Natural killer cell treated with Interleukin-12 subunit alpha and Interleukin-12 subunit beta and Interleukin-15 and Interleukin-18, amount 100 ng/mL, for 72 hours (primary cell): ENCODE measurements at regions not wholly inside any gene's neighbourhood (a gene's known extent, or its start where the extent isn't known, plus 50 kb on each side); places are given as distances from the start of the nearest gene placed in this dataset.

ENCODE experiments used
- ATAC-seq, 2 donors: fragments of 150-1000 bp; cut with Tn5 transposase in 1 of 2; sonication (Bioruptor Pico), chemical (Tn5 transposase) in 1 of 2; 2 replicates each; pipeline ENCODE4 v1.10.0; 2021
- DNase-seq: peaks from one replicate; pipeline ENCODE4 v3.0.0; 2022; ENCODE audit warnings: low spot score
- H3K27ac Mint-ChIP-seq, 2 donors: 1 replicate in 1 of 2; 2 replicates in 1 of 2; pipeline ENCODE4 v1.8.0; 2022; ENCODE audit warnings: mixed read lengths in 2 of 2, mild to moderate bottlenecking in 1 of 2, moderate library complexity in 1 of 2
- H3K27me3 Mint-ChIP-seq, 2 donors: 1 replicate in 1 of 2; 2 replicates in 1 of 2; pipeline ENCODE4 v1.8.0; 2022; ENCODE audit warnings: mixed read lengths in 2 of 2
- H3K36me3 Mint-ChIP-seq: one replicate; pipeline ENCODE4 v1.8.0; 2022; ENCODE audit warnings: mixed read lengths
- H3K4me1 Mint-ChIP-seq, 2 donors: 1 replicate in 1 of 2; 2 replicates in 1 of 2; pipeline ENCODE4 v1.8.0; 2022; ENCODE audit warnings: low read depth in 2 of 2, mixed read lengths in 2 of 2, mild to moderate bottlenecking in 1 of 2
- H3K4me3 Mint-ChIP-seq: one replicate; pipeline ENCODE4 v1.8.0; 2022; ENCODE audit warnings: mixed read lengths
- H3K9me3 Mint-ChIP-seq: 2 replicates; pipeline ENCODE4 v1.8.0; 2022; ENCODE audit warnings: mixed read lengths

DNA sequence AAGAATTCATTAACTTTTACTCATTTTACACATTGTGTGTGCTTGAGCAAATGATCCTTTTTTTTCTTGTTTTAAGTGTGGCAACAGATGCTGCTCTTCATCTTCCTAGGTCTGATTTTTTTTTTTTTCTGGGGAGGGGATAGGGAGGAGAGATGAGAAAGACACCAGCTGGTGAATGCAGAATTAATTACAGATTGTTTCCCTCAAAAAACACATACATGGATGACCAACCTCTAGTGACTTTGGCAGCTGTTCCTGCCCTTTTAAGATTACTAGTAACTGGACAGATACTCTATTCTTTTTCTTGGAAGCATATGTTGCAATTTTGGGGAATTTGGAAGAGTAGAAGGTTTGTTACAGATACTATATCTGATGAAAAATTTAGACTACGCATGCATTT, 103.6 kb upstream of the MYO16 start:
- Mint-ChIP-seq H3K9me3 (peaks cover 12% of the 10 kb centered on the region), H3K27me3 (no peaks in the 10 kb centered on the region), H3K27ac (no peak overlapping the region), H3K4me1 (no peaks in the 10 kb centered on the region), H3K4me3 (no peak overlapping the region), H3K36me3 (no peaks in the 10 kb centered on the region)
- ATAC-seq (no peak), DNase-seq (no peak)

DNA sequence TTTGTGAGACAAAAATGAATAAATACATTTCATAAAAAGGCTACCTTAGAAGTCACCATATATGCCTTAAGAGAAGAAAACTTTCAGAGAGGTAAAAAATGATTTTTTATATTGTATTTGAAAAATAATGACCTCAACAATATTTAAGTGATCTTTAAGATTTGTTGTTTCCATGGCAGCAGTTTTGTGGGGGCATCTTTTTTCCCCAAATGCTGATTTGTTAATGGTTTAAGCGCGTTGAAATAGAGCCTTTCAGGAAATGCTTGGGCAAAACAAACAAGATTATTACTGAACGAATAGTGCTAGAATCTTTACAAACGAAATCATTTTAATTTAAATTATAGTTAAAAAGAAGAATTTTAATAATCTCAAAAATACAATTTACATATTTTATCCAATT, 103.1 kb upstream of the MYO16 start:
- Mint-ChIP-seq H3K4me3 (no peak overlapping the region), H3K36me3 (no peaks in the 10 kb centered on the region), H3K4me1 (no peaks in the 10 kb centered on the region), H3K27me3 (no peaks in the 10 kb centered on the region), H3K9me3 (peaks cover 14% of the 10 kb centered on the region), H3K27ac (no peak overlapping the region)
- DNase-seq (no peak), ATAC-seq (no peak)

DNA sequence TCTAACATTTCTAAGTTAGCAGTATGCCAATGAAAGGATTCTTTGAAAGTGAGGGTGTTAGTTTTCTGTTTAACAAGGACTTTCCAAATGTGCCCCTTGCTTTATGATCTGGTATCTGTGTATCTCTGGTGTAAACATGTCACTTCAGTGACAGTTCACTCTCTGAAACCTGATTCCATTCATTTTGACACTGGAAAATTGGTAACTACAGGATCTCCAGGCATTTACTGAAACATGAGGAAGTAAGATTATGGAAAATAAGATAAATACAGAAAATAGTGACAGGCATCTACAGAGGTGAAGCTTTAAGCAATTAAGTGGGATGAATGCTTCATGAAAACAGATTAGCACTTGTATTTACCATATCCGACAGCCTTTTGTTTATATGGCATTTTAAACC, 101.6 kb upstream of the MYO16 start:
- no peak for DNase-seq
- ATAC-seq = no peak
- Mint-ChIP-seq H3K36me3 (no peaks in the 10 kb centered on the region), H3K27me3 (no peaks in the 10 kb centered on the region), H3K4me1 (no peaks in the 10 kb centered on the region), H3K4me3 (no peak overlapping the region), H3K27ac (no peak overlapping the region), H3K9me3 (peaks cover 18% of the 10 kb centered on the region)

DNA sequence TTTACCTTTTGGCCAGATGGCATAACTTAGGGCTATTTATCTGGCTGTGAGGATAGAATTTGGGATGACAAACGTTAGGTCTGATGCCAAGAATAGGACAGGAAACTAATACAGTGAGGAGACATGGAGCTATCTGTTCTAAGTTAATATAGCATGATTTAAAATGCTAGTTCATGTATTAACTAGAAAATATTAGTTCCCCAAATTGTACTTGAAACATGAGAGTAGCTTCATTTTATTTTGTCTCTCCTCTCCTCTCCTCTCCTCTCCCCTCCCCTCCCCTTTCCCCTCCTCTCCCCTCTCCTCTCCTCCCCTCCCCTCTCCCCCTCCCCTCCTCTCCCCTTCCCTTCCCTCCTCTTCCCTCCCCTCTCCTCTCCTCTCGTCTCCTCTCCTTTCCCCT, 101.1 kb upstream of the MYO16 start:
- no peaks in the 10 kb centered on the region for H3K36me3 Mint-ChIP-seq
- peaks cover 18% of the 10 kb centered on the region for H3K9me3 Mint-ChIP-seq
- no peak overlapping the region for H3K4me3 Mint-ChIP-seq
- H3K4me1 Mint-ChIP-seq = no peaks in the 10 kb centered on the region
- H3K27ac Mint-ChIP-seq = no peak overlapping the region
- no peak for ATAC-seq
- H3K27me3 Mint-ChIP-seq = no peaks in the 10 kb centered on the region
- DNase-seq = no peak

DNA sequence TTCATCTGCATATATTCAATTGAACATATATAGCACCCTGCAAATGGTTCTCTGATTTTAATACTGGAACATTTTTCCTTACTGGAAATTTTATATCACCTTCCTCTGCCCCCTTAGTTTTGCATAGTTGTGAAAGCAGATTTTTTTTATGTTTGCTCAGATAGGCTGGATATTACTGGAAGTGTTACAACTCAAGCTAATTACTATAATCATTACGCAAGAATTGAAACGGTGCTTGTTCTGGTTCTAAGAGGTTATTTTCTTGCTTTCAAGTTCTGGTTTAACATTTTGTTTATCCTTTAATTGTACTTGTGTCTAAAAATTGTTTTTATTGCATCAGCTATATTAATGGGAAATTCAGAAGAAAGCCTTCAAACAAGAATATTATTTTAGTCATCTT, 95.6 kb upstream of the MYO16 start:
- H3K27ac Mint-ChIP-seq = no peak overlapping the region
- DNase-seq = no peak
- ATAC-seq = no peak
- no peaks in the 10 kb centered on the region for H3K36me3 Mint-ChIP-seq
- no peaks in the 10 kb centered on the region for H3K27me3 Mint-ChIP-seq
- no peaks in the 10 kb centered on the region for H3K4me1 Mint-ChIP-seq
- no peak overlapping the region for H3K4me3 Mint-ChIP-seq
- H3K9me3 Mint-ChIP-seq = peaks cover 20% of the 10 kb centered on the region

DNA sequence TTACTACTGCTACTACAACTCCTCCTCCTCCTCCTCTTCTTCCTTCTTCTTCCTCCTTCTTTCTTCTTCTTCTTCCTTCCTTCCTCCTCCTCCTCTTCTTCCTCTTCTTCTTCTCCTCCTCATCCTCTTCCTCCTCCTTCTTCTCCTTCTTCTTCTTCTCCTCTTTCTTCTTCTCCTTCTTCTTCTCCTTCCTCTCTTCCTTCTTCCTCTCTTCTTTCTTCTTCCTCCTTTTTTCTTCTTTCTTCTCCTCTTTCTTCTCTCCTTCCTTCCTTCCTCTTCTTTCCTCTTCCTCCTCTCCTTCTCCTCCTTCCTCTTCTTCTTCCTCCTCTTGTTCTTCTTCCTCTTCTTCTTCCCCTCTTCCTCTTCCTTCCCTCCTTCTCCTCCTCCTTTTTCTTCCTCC, 94.7 kb upstream of the MYO16 start:
- Mint-ChIP-seq H3K4me1 (no peaks in the 10 kb centered on the region), H3K27ac (no peak overlapping the region), H3K9me3 (peaks cover 18% of the 10 kb centered on the region), H3K4me3 (no peak overlapping the region), H3K36me3 (no peaks in the 10 kb centered on the region), H3K27me3 (no peaks in the 10 kb centered on the region)
- ATAC-seq (no peak), DNase-seq (no peak)

DNA sequence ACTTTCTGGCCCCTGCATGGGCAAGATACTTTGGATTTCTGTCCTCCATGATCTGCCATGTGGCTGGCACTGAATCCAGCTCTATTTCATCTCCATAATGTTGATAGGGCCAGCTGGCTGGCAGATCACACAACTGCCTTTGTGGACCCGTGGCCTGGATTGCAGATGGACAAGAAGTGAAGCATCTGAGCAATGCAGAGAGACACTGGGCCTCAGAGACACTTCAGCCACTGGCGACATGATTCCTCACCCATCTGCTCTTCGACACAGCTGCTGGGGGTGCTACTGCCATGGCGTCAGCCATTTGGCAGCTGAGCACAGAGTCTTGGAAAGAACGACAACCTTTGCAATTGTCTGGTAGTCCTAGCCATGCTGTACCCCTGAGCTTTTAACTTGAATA, 79.5 kb upstream of the MYO16 start:
- H3K36me3 Mint-ChIP-seq = peaks cover 11% of the 10 kb centered on the region
- no peaks in the 10 kb centered on the region for H3K27me3 Mint-ChIP-seq
- no peak overlapping the region for H3K27ac Mint-ChIP-seq
- H3K4me3 Mint-ChIP-seq = no peak overlapping the region
- H3K4me1 Mint-ChIP-seq = no peaks in the 10 kb centered on the region
- peaks cover 25% of the 10 kb centered on the region for H3K9me3 Mint-ChIP-seq
- no peak for DNase-seq
- no peak for ATAC-seq

DNA sequence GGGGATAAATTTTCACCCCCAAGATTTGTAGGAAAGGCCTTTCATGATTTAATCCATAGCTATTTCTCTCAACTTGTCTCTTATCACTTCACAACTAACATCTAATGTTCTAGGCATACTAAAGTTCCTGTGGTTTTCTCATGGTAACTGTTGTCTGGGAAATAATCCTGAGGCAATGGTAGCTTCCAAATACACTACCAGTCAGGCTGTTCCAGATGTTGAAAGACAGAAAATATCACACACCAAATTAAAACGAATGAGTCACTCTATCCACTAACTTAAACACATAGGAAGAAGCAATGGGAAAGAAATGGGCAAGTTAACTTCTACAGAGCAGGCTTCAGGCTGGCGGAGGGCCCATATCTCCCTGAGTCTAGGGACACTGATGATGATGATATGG, 77.7 kb upstream of the MYO16 start:
- H3K36me3 Mint-ChIP-seq = peaks cover 11% of the 10 kb centered on the region
- H3K4me3 Mint-ChIP-seq = no peak overlapping the region
- no peak for DNase-seq
- no peaks in the 10 kb centered on the region for H3K4me1 Mint-ChIP-seq
- H3K27me3 Mint-ChIP-seq = no peaks in the 10 kb centered on the region
- H3K9me3 Mint-ChIP-seq = peaks cover 22% of the 10 kb centered on the region
- no peak overlapping the region for H3K27ac Mint-ChIP-seq
- ATAC-seq = no peak

DNA sequence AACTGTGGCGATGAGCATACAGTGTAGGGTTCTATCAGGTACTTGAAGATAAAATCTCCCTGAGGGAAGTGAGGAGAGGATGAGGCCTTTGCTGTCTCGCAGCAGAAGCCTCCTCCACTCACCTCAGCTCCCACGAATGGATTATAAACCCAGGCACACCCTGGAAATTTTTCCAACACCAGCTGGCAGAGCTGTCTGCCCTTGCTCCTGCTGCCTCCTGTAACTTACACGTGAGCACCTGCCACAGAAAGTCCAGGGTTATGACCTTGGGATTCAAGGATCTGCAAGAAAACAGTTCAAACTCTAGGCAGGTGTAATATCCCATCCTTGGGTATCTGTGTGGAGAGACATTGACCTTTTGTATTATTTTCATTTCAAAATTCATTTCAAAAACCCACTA, 70.9 kb upstream of the MYO16 start:
- no peak for ATAC-seq
- H3K27ac Mint-ChIP-seq = no peak overlapping the region

DNA sequence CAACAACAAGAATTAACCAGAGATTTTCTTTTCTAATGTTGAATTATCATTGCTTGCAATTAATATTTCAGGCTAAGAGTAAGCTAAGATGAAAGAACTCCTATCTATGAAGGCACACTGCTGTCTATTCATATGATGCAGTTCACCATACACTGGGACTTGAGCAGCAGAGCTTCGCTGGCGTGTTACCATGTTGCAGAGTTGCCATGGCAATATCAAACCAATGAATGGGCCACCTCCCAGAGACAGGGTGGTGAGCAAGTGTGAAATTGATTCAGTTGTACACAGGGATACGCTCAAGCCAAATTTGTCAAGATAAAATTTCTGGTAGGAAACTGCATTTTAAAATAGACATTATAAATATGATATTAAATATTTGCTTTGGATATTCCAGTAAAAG, 69.3 kb upstream of the MYO16 start:
- H3K27ac Mint-ChIP-seq = no peak overlapping the region
- ATAC-seq (no peak), DNase-seq (no peak)
- no peaks in the 10 kb centered on the region for H3K27me3 Mint-ChIP-seq
- H3K4me3 Mint-ChIP-seq = no peak overlapping the region
- no peaks in the 10 kb centered on the region for H3K36me3 Mint-ChIP-seq
- H3K4me1 Mint-ChIP-seq = no peaks in the 10 kb centered on the region
- peaks cover 7% of the 10 kb centered on the region for H3K9me3 Mint-ChIP-seq

More for the DNA sequence above, 70.9 kb upstream of the MYO16 start:
- Mint-ChIP-seq H3K4me1 (no peaks in the 10 kb centered on the region), H3K36me3 (peaks cover 6% of the 10 kb centered on the region), H3K9me3 (peaks cover 11% of the 10 kb centered on the region), H3K4me3 (no peak overlapping the region), H3K27me3 (no peaks in the 10 kb centered on the region)
- no peak for DNase-seq

DNA sequence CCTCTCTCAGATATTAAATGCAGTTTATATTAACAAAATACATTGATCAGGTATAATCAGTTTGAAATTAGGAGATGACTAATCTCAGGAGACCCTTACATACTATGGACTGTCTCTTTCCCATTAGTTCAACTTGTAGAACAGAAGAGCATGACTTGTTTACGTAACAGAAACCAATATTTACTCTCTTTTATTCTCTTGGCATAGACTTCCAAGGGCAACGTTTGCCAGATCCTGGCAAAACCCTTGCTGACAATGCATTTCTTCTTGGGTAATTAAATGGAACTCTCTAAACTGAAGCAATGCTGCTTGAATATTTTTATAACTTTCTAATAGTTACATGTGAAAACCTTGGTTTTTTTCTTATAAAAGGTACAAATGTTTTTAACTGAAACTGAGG, 68.3 kb upstream of the MYO16 start:
- Mint-ChIP-seq H3K4me3 (no peak overlapping the region), H3K36me3 (no peaks in the 10 kb centered on the region), H3K27me3 (no peaks in the 10 kb centered on the region), H3K27ac (no peak overlapping the region), H3K9me3 (peaks cover 7% of the 10 kb centered on the region), H3K4me1 (no peaks in the 10 kb centered on the region)
- no peak for DNase-seq
- no peak for ATAC-seq

DNA sequence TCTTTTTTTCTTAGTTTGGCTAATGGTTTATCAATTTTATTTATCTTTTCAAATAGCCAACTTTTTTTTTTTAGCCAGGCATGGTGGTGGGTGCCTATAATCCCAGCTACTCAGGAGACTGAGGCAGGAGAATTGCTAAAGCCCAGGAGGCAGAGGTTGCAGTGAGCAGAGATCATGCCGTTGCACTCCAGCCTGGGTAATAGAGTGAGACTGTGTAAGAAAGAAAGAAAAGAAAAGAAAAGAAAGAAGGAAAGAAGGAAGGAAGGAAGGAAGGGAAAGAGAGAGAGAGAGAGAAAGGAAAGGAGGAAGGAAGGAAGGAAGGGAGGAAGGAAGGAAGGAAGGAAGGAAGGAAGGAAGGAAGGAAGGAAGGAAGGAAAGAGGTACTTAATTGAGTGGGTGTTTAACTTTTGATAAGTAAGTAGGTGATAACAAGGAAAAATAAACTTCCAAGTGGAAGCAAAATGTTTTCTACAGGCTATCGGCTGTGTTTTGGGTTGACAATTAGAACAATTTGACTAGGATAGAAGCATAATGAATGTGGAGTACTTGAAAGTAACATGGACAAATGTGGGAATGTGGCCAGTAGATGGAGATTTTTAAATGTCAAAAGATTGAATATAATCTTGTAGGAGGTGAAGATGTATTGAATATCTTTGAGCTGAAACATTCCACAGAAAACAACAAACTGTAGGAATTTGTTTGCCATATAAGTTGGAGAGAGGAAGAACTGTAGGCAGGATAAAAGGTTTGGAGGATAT, 62.8 kb upstream of the MYO16 start:
- Mint-ChIP-seq H3K27me3 (no peaks in the 10 kb centered on the region), H3K9me3 (peaks cover 10% of the 10 kb centered on the region), H3K27ac (no peak overlapping the region), H3K4me1 (no peaks in the 10 kb centered on the region), H3K4me3 (no peak overlapping the region), H3K36me3 (no peaks in the 10 kb centered on the region)
- ATAC-seq (no peak), DNase-seq (no peak)

DNA sequence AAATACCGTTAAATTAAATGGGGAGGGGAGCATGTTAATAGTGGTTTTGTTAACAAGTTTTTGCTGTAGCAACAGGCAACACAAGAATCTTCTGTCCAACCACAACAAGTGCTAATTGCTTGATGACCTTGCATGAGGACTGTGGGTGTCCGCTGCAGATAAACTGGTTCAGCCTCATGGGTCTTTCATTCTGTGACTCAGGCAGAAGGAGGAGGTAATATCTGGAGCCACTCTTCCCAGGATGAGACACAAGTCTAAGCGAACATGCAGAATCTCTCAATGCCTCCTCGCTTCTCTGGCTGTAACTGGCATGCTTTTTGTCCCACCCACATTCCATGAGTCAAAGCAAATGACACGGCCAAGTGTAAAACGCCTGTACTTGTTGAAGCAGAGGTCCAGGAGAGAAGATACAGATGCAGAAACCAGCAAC, 56.6 kb upstream of the MYO16 start:
- no peaks in the 10 kb centered on the region for H3K36me3 Mint-ChIP-seq
- no peaks in the 10 kb centered on the region for H3K27me3 Mint-ChIP-seq
- H3K4me3 Mint-ChIP-seq = no peak overlapping the region
- no peak overlapping the region for H3K27ac Mint-ChIP-seq
- ATAC-seq (no peak), DNase-seq (no peak)
- H3K9me3 Mint-ChIP-seq = peaks cover 3% of the 10 kb centered on the region
- no peaks in the 10 kb centered on the region for H3K4me1 Mint-ChIP-seq

DNA sequence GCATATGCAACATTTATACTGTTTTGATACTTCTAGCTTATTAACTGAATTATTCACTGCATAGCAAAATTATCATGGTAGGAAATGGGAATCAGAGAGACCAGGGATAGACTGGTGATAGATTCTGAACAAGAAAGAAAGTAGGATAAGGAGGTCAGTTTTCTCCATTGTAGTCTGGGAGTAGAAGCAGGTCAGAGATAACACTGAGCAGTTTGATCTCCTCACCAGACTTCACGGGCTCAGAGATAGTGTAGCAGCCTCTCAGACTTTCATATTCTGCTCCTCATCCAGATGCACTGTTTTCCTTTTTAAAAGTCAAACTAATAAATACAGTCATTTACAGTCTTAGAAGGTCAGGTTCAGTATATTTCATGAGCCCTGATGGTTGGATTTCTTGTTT, 56.0 kb upstream of the MYO16 start:
- Mint-ChIP-seq H3K27ac (no peak overlapping the region), H3K4me3 (no peak overlapping the region), H3K27me3 (no peaks in the 10 kb centered on the region), H3K9me3 (peaks cover 3% of the 10 kb centered on the region), H3K36me3 (no peaks in the 10 kb centered on the region), H3K4me1 (no peaks in the 10 kb centered on the region)
- ATAC-seq = no peak
- DNase-seq = no peak

DNA sequence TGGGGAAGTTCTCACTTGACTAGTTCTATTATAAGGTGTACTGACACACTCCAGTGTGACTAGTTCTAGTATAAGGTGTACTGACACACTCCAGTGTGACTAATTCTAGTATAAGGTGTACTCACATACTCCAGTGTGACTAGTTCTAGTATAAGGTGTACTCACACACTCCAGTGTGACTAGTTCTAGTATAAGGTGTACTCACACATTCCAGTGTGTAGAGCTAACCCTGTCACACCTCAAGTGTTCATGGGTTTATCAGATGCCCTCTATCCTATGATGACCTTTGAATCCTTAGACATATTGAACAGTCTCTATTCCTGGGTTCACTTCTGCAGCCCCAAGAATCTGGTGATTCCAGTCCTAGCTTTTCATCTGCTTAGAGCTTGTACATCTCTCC, 54.6 kb upstream of the MYO16 start:
- Mint-ChIP-seq H3K4me1 (no peaks in the 10 kb centered on the region), H3K4me3 (no peak overlapping the region), H3K36me3 (no peaks in the 10 kb centered on the region), H3K27ac (no peak overlapping the region), H3K27me3 (no peaks in the 10 kb centered on the region), H3K9me3 (peaks cover 3% of the 10 kb centered on the region)
- ATAC-seq = no peak
- DNase-seq = no peak
